ENCODE measurements at regions not wholly inside any gene's neighbourhood (a gene's known extent, or its start where the extent isn't known, plus 50 kb on each side); places are given as distances from the start of the nearest gene placed in this dataset.

- no peak for DNase-seq (ENCODE audit: low read depth)
- no peak overlapping the region for H3K4me3 ChIP-seq (ENCODE audit: low read depth, low read length)
- TF ChIP-seq POLR2A (IDR thresholded peaks at IDR 0.05; ENCODE audit: extremely low read depth, insufficient read length) (no peak), MYC (IDR thresholded peaks at IDR 0.05; ENCODE audit: low read depth, low read length) (no peak)
- TF ChIP-seq, protein P1, sequence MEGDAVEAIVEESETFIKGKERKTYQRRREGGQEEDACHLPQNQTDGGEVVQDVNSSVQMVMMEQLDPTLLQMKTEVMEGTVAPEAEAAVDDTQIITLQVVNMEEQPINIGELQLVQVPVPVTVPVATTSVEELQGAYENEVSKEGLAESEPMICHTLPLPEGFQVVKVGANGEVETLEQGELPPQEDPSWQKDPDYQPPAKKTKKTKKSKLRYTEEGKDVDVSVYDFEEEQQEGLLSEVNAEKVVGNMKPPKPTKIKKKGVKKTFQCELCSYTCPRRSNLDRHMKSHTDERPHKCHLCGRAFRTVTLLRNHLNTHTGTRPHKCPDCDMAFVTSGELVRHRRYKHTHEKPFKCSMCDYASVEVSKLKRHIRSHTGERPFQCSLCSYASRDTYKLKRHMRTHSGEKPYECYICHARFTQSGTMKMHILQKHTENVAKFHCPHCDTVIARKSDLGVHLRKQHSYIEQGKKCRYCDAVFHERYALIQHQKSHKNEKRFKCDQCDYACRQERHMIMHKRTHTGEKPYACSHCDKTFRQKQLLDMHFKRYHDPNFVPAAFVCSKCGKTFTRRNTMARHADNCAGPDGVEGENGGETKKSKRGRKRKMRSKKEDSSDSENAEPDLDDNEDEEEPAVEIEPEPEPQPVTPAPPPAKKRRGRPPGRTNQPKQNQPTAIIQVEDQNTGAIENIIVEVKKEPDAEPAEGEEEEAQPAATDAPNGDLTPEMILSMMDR (IDR thresholded peaks at IDR 0.05; ENCODE audit: low read depth, low read length), result no peak
- TF ChIP-seq, protein P2, sequence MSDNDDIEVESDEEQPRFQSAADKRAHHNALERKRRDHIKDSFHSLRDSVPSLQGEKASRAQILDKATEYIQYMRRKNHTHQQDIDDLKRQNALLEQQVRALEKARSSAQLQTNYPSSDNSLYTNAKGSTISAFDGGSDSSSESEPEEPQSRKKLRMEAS (IDR thresholded peaks at IDR 0.05; ENCODE audit: low read depth, low read length), result no peak
Measured at GRCh38 chr11:134670961-134671370, 258.9 kb upstream of the B3GAT1 start.

- no peak overlapping the region for H3K4me3 ChIP-seq (ENCODE audit: low read depth, low read length)
- no peak for TF ChIP-seq MYC (IDR thresholded peaks at IDR 0.05; ENCODE audit: low read depth, low read length)
- DNase-seq (ENCODE audit: low read depth), result no peak
Measured at GRCh38 chr11:134670247-134670782, 258.3 kb upstream of the B3GAT1 start.

DNA sequence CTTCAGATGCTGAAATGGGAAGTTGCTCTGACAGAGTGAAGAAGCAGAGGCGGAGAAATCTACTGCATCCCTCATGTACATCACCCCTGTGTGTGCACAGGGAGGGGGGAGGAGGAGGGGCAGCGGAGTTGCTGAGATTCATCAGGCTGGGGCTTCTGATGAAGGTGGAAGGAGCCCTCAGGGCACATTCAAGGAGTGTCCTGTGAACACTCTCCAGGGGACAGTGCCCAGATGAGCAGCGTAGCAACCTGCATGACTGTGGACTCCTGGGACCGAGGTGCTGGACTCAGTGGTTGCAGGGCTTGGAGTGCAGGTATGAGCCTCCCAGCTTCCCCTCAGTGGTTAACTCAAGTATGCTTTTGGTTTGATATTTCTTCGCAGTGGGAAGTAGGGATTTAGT is 257.8 kb upstream of the B3GAT1 start:
- TF ChIP-seq, protein P2 (IDR thresholded peaks at IDR 0.05; ENCODE audit: low read depth, low read length), result no peak
- no peak for TF ChIP-seq MYC (IDR thresholded peaks at IDR 0.05; ENCODE audit: low read depth, low read length)
- TF ChIP-seq, protein P1 (IDR thresholded peaks at IDR 0.05; ENCODE audit: low read depth, low read length), result no peak
- TF ChIP-seq POLR2A (IDR thresholded peaks at IDR 0.05; ENCODE audit: extremely low read depth, insufficient read length), result no peak

GRCh38 chr11:134668796-134669195 is 256.8 kb upstream of the B3GAT1 start:
- TF ChIP-seq, protein P2 (IDR thresholded peaks at IDR 0.05; ENCODE audit: low read depth, low read length), result no peak
- TF ChIP-seq POLR2A (IDR thresholded peaks at IDR 0.05; ENCODE audit: extremely low read depth, insufficient read length) (no peak), MYC (IDR thresholded peaks at IDR 0.05; ENCODE audit: low read depth, low read length) (no peak)
- TF ChIP-seq, protein P1 (IDR thresholded peaks at IDR 0.05; ENCODE audit: low read depth, low read length), result no peak
- no peak for DNase-seq (ENCODE audit: low read depth)
- H3K4me3 ChIP-seq (ENCODE audit: low read depth, low read length), result no peak overlapping the region

More for the DNA sequence above, 257.8 kb upstream of the B3GAT1 start:
- no peak for DNase-seq (ENCODE audit: low read depth)
- H3K4me3 ChIP-seq (ENCODE audit: low read depth, low read length), result no peak overlapping the region

DNA sequence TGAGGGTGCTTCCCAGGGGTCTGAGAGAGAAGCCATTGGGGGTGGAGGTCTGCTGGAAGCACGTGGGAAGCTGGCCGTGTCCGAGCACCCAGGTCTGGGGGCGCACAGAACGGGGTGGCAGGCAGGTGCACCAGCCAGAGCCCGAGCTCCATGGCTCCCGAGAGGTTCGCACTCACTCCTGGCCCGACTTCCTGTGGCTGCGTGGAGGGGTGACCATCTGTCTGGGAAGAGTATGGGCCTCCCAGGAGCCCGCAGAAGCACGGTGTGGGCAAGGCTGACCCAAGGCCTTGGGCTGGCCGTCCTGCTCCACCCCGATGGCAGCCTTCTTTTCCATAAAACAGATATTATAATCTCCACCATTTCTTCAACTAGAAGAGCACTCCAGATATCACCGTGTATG is 256.0 kb upstream of the B3GAT1 start:
- no peak overlapping the region for H3K4me3 ChIP-seq (ENCODE audit: low read depth, low read length)
- TF ChIP-seq, protein P1 (IDR thresholded peaks at IDR 0.05; ENCODE audit: low read depth, low read length), result no peak
- TF ChIP-seq MYC (IDR thresholded peaks at IDR 0.05; ENCODE audit: low read depth, low read length) (no peak), POLR2A (IDR thresholded peaks at IDR 0.05; ENCODE audit: extremely low read depth, insufficient read length) (no peak)
- TF ChIP-seq, protein P2 (IDR thresholded peaks at IDR 0.05; ENCODE audit: low read depth, low read length), result no peak
- DNase-seq (ENCODE audit: low read depth), result no peak

DNA sequence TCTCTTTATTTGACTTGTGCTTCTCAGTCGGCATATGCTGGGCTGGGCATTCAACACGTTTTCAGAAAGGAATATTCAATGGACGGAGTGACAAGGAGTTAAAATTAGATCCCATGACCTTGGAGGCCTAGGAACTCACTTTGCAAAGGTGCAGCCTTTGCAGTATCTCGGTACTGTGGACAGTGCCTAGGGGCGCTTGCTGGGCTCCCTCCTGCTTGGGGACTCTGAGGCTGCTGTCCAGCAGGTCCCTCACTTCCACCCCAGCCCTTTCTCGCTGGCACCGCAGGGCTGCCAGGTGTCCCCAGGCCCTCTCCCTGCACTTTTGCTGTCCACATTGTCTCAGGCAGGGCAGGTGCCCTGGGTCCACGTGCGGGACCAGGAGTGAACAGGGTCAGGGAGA is 255.5 kb upstream of the B3GAT1 start:
- H3K4me3 ChIP-seq (ENCODE audit: low read depth, low read length), result no peak overlapping the region
- DNase-seq (ENCODE audit: low read depth), result no peak
- TF ChIP-seq, protein P2 (IDR thresholded peaks at IDR 0.05; ENCODE audit: low read depth, low read length), result no peak
- TF ChIP-seq, protein P1 (IDR thresholded peaks at IDR 0.05; ENCODE audit: low read depth, low read length), result no peak
- no peak for TF ChIP-seq POLR2A (IDR thresholded peaks at IDR 0.05; ENCODE audit: extremely low read depth, insufficient read length)
- no peak for TF ChIP-seq MYC (IDR thresholded peaks at IDR 0.05; ENCODE audit: low read depth, low read length)

Measured in NB4 (cell line).